ENCODE measurements at regions not wholly inside any gene's neighbourhood (a gene's known extent, or its start where the extent isn't known, plus 50 kb on each side); places are given as distances from the start of the nearest gene placed in this dataset.

DNA sequence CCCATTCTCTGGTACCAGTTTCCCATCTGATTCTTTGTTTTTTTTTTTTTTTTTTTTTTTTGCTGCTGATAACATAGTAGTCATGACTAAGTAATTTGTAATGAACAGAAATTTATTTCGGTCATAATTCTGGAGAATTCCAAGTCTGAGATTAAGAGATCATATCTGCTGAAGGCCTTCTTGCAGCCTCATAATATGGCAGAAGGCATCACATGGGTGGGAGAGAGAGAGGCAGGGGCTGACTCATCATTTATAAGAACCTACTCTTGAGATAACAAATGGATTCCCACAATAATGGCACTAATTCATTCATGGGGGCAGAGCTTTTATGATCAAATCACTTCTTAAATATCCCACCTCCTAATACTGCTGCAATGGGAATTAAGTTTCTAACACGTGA is 1034.3 kb downstream of the STIM2 start:
- TF ChIP-seq POLR2AphosphoS5 (IDR thresholded peaks at IDR 0.05; ENCODE audit: low read depth, low read length) (no peak), POLR2A (IDR thresholded peaks at IDR 0.05; ENCODE audit: low read depth, low read length) (no peak), TAF1 (IDR thresholded peaks at IDR 0.05; ENCODE audit: borderline replicate concordance, low read depth, low read length) (no peak)
